K562 (cell line): ENCODE measurements at regions not wholly inside any gene's neighbourhood (a gene's known extent, or its start where the extent isn't known, plus 50 kb on each side); places are given as distances from the start of the nearest gene placed in this dataset.

Experiments used
- ATAC-seq: fragments of 200-7000 bp; cut with Tn5 transposase; 3 replicates; pipeline ENCODE4 v1.9.1; 2020; ENCODE audit warnings: moderate library complexity
- BruUV-seq: library from RNA; stranded (reverse); fragments of 400-500 nt; replicated peaks from 2 replicates; lab custom pipeline; 2021; lab: Mats Ljungman, UMichigan
- CTCF ChIA-PET: fragments of 300-600 bp; formaldehyde crosslinking; extraction: SDS; loops from one replicate; lab custom pipeline; 2021; ENCODE audit warnings: low intra/inter-chr PET ratio; lab: Yijun Ruan, JAX
- POLR2A ChIA-PET: fragments of 300-600, 350-650 bp; sonication (Branson Sonifier 250); formaldehyde crosslinking; extraction: SDS; loops from one replicate; lab custom pipeline; 2021; ENCODE audit warnings: antibody characterized with exemption, inconsistent platforms; lab: Yijun Ruan, JAX
- DNase-seq, 4 experiments: peaks; one replicate each; pipeline versions ENCODE4 v3.0.0 to v3.0.0-alpha.2; 2011 to 2018; ENCODE audit warnings: low spot score in 3 of 4, mixed read lengths in 3 of 4; ENCODE audit errors: extremely low read depth in 1 of 4
- FAIRE-seq: peaks from 2 replicates; lab custom pipeline; 2011; peaks lifted over from hg19 to GRCh38; lab: Jason Lieb, UNC
- H2AFZ ChIP-seq: 2 replicates; pipeline ENCODE4 v1.6.0; 2011; ENCODE audit warnings: low read depth, low read length, control low read depth, inconsistent platforms
- H3K27ac ChIP-seq: fragments of 200-600 bp; 3 replicates; pipeline ENCODE4 v1.8.0; 2011; ENCODE audit warnings: low read depth, mild to moderate bottlenecking, control low read depth, inconsistent platforms, low read length, moderate library complexity, mixed read lengths; ENCODE audit errors: extremely low read depth
- H3K27me3 ChIP-seq, 2 experiments: fragments of 300-600 bp in 1 of 2; 2 replicates in 1 of 2; 3 replicates in 1 of 2; pipeline versions ENCODE4 v1.6.0 to v1.8.0; 2011; ENCODE audit warnings: inconsistent platforms in 2 of 2, low read length in 2 of 2, mild to moderate bottlenecking in 1 of 2, mixed read lengths in 1 of 2, moderate library complexity in 1 of 2; ENCODE audit not compliant: control insufficient read depth in 2 of 2, insufficient read depth in 2 of 2
- H3K36me3 ChIP-seq: fragments of 300-600 bp; 3 replicates; pipeline ENCODE4 v1.8.0; 2011; ENCODE audit warnings: mild to moderate bottlenecking, low read length, inconsistent platforms; ENCODE audit not compliant: control insufficient read depth, insufficient read depth
- H3K4me1 ChIP-seq, 2 experiments: fragments of 200-600 bp in 1 of 2; replicated peaks in 1 of 2; 2 replicates in 1 of 2; 3 replicates in 1 of 2; pipeline versions ENCODE4 v1.5.1 to v1.8.0; 2011; ENCODE audit warnings: inconsistent platforms in 2 of 2, low read length in 2 of 2, mild to moderate bottlenecking in 1 of 2, mixed read lengths in 1 of 2, moderate library complexity in 1 of 2; ENCODE audit not compliant: control insufficient read depth in 2 of 2, insufficient read depth in 2 of 2
- H3K4me2 ChIP-seq: 2 replicates; pipeline ENCODE4 v1.6.1; 2011; ENCODE audit warnings: low read length, control low read depth, inconsistent platforms, mixed read lengths; ENCODE audit not compliant: insufficient read depth
- H3K4me3 ChIP-seq: fragments of 200-600 bp; sonication (generic), shearing (Covaris generic); 2 replicates; pipeline ENCODE4 v1.5.1; 2016; ENCODE audit warnings: control low read depth, inconsistent platforms
- H3K79me2 ChIP-seq: fragments of 200-600 bp; 3 replicates; pipeline ENCODE4 v1.8.0; 2011; ENCODE audit warnings: low read length, inconsistent platforms; ENCODE audit not compliant: control insufficient read depth, insufficient read depth
- H3K9ac ChIP-seq, 2 experiments: 2 replicates each; pipeline versions ENCODE4 v1.6.0 to v1.6.1; 2011; ENCODE audit warnings: low read depth in 2 of 2, low read length in 2 of 2, control low read depth in 1 of 2, inconsistent platforms in 1 of 2, mild to moderate bottlenecking in 1 of 2, mixed read lengths in 1 of 2; ENCODE audit not compliant: insufficient read depth in 1 of 2
- H3K9me1 ChIP-seq: one replicate; pipeline ENCODE4 v1.6.0; 2011; ENCODE audit warnings: inconsistent platforms, mild to moderate bottlenecking, low read length, moderate library complexity; ENCODE audit not compliant: control insufficient read depth, insufficient read depth
- H3K9me3 ChIP-seq: replicated peaks from 2 replicates; pipeline ENCODE4 v1.5.1; 2011; ENCODE audit warnings: low read depth, low read length, inconsistent platforms; ENCODE audit not compliant: control insufficient read depth, insufficient read depth
- H4K20me1 ChIP-seq: replicated peaks from 2 replicates; pipeline ENCODE4 v1.6.1; 2011; ENCODE audit warnings: low read length, inconsistent platforms, mixed read lengths; ENCODE audit not compliant: control insufficient read depth, insufficient read depth
- BRD4 ChIP-seq: fragments of 200-600 bp; sonication (generic); IDR thresholded peaks from 2 replicates; pipeline ENCODE4 v1.6.1; 2017; ENCODE audit warnings: inconsistent platforms
- CHD2 ChIP-seq: IDR thresholded peaks from 2 replicates; pipeline ENCODE4 v1.6.1; 2011; ENCODE audit warnings: low read depth, low read length
- ELF4 ChIP-seq: fragments of 450-650 bp; formaldehyde crosslinking; IDR thresholded peaks from 2 replicates; pipeline ENCODE4 v1.4.0; 2022; ENCODE audit warnings: missing genetic modification characterization
- FOXP1 ChIP-seq: sonication (generic); formaldehyde crosslinking; IDR thresholded peaks from 2 replicates; pipeline ENCODE4 v1.8.0; 2022; ENCODE audit warnings: mild to moderate bottlenecking, missing genetic modification reagents
- SREBF1 ChIP-seq: fragments of 150-350 bp; IDR thresholded peaks from 2 replicates; pipeline ENCODE4 v1.6.1; 2014; ENCODE audit warnings: antibody characterized with exemption, low read depth, low read length, borderline replicate concordance
- U2AF2 ChIP-seq: fragments of 200-400 bp; formaldehyde crosslinking; optimal IDR thresholded peaks from 2 replicates; pipeline ENCODE3; 2017; ENCODE audit warnings: low read depth, mild to moderate bottlenecking, low read length
- WGBS: fragments of 100-300 bp; shearing (Covaris generic); methylation state at CpG from one replicate; pipeline ENCODE4 v1.1.6; 2016; ENCODE audit warnings: low coverage, mixed read lengths; ENCODE audit not compliant: insufficient coverage; ENCODE audit errors: missing lambda C conversion rate; 5-methylcytosine and 5-hydroxymethylcytosine counted together
- in situ Hi-C: fragments of 300-500 bp; cut with MboI; formaldehyde crosslinking; loops from 4 replicates; pipeline ENCODE4 v1.15.0; 2018; ENCODE audit warnings: inconsistent platforms, mixed read lengths
- intact Hi-C: fragments of 100-400 bp; cut with micrococcal nuclease; formaldehyde crosslinking; loops from 2 replicates; pipeline ENCODE4 v1.14.2; 2022
- TF ChIP-seq, protein P1 (sequence below): fragments of 250-450 bp; sonication (Bioruptor Pico); IDR thresholded peaks from 2 replicates; pipeline ENCODE4 v1.4.0; 2020; ENCODE audit warnings: mild to moderate bottlenecking, moderate library complexity, borderline replicate concordance
- TF ChIP-seq, protein P2 (sequence below): fragments of 250-450 bp; sonication (Bioruptor Pico); IDR thresholded peaks from 2 replicates; pipeline ENCODE4 v1.5.1; 2021; ENCODE audit warnings: mild to moderate bottlenecking
- TF ChIP-seq, protein P3 (sequence below): fragments of 250-450 bp; sonication (Bioruptor Pico); IDR thresholded peaks from 2 replicates; pipeline ENCODE4 v1.5.0; 2021
- TF ChIP-seq, protein P4 (sequence below): fragments of 450-650 bp; IDR thresholded peaks from one replicate; pipeline ENCODE4 v1.6.1; 2018; ENCODE audit warnings: mild to moderate bottlenecking, moderate library complexity; ENCODE audit not compliant: partially characterized antibody
- TF ChIP-seq, protein P5 (sequence below): fragments of 250-450 bp; sonication (Bioruptor Pico); IDR thresholded peaks from 2 replicates; pipeline ENCODE4 v1.5.0; 2021; ENCODE audit warnings: mild to moderate bottlenecking, moderate library complexity

DNA sequence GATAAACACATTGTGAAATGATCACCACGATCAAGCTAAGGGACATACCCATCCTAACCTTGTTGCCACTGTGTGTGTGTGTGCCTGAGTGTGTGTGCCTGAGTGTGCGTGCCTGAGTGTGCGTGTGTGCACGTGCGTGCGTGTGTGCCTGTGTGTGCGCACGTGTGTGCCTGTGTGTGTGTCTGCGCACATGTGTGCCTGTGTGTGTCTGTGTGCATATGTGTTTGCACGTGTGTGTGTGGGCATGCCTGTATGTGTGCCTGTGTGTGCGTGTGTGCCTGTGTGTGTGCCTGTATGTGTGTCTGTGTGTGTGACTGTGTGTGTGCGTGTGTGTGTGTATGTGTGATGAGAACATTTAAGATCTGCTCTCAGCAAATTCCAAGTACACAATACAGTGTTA is 244.1 kb upstream of the DPP6 start (continued):
- no peak for TF ChIP-seq CHD2
- TF ChIP-seq, protein P1, sequence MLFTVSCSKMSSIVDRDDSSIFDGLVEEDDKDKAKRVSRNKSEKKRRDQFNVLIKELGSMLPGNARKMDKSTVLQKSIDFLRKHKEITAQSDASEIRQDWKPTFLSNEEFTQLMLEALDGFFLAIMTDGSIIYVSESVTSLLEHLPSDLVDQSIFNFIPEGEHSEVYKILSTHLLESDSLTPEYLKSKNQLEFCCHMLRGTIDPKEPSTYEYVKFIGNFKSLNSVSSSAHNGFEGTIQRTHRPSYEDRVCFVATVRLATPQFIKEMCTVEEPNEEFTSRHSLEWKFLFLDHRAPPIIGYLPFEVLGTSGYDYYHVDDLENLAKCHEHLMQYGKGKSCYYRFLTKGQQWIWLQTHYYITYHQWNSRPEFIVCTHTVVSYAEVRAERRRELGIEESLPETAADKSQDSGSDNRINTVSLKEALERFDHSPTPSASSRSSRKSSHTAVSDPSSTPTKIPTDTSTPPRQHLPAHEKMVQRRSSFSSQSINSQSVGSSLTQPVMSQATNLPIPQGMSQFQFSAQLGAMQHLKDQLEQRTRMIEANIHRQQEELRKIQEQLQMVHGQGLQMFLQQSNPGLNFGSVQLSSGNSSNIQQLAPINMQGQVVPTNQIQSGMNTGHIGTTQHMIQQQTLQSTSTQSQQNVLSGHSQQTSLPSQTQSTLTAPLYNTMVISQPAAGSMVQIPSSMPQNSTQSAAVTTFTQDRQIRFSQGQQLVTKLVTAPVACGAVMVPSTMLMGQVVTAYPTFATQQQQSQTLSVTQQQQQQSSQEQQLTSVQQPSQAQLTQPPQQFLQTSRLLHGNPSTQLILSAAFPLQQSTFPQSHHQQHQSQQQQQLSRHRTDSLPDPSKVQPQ: no peak
- no peak for TF ChIP-seq ELF4
- no peak for TF ChIP-seq SREBF1

DNA sequence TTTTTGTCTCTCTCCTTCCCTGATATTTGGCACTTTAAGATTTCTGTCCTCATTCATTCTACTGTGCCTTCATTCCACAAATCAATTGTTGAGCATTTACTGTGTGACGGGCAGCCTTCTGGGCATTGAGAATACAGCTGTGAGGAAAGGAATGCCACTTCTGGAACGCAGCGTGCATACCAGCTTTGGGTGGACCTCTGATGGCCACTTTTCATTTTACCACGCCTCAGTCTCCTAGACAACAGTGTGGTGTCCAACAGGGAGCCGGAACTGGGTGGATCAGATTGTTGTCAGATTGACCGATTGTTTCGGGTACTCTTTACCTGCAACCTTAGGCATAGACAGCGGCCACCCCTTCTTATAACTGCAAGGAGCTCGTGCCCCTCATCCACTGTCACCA is 222.7 kb upstream of the DPP6 start:
- CTCF ChIA-PET: no interaction called here
- Histone ChIP-seq H3K4me1 (no peaks in the 10 kb centered on the region), H2AFZ (no peak overlapping the region), H4K20me1 (no peaks in the 10 kb centered on the region), H3K9me3 (no peaks in the 10 kb centered on the region), H3K4me3 (no peak overlapping the region), H3K27ac (no peak overlapping the region), H3K9ac (no peak overlapping the region), H3K36me3 (no peaks in the 10 kb centered on the region), H3K27me3 (peaks cover 0 to 9% of the 10 kb centered on the region in 2 experiments; a peak in 2 of 5 replicates), H3K4me2 (no peak overlapping the region), H3K79me2 (no peaks in the 10 kb centered on the region), H3K9me1 (no peaks in the 10 kb centered on the region)
- DNase-seq (no peak), ATAC-seq (no peak), FAIRE-seq (no peak)
- no TSS peak for BruUV-seq
- POLR2A ChIA-PET: no interaction called here
- intact Hi-C loops (no loop called here), in situ Hi-C loops (no loop called here)
- 0% methylated on average over 9 of the region's 9 CpGs for WGBS
- TF ChIP-seq U2AF2 (no peak), BRD4 (no peak), FOXP1 (CRISPR knock-in tag) (no peak)
- TF ChIP-seq, protein P2, sequence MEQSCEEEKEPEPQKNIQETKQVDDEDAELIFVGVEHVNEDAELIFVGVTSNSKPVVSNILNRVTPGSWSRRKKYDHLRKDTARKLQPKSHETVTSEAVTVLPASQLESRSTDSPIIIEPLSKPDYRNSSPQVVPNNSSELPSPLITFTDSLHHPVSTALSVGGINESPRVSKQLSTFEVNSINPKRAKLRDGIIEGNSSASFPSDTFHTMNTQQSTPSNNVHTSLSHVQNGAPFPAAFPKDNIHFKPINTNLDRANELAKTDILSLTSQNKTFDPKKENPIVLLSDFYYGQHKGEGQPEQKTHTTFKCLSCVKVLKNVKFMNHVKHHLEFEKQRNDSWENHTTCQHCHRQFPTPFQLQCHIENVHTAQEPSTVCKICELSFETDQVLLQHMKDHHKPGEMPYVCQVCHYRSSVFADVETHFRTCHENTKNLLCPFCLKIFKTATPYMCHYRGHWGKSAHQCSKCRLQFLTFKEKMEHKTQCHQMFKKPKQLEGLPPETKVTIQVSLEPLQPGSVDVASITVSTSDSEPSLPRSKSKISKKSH (CRISPR knock-in tag): no peak
- TF ChIP-seq, protein P3, sequence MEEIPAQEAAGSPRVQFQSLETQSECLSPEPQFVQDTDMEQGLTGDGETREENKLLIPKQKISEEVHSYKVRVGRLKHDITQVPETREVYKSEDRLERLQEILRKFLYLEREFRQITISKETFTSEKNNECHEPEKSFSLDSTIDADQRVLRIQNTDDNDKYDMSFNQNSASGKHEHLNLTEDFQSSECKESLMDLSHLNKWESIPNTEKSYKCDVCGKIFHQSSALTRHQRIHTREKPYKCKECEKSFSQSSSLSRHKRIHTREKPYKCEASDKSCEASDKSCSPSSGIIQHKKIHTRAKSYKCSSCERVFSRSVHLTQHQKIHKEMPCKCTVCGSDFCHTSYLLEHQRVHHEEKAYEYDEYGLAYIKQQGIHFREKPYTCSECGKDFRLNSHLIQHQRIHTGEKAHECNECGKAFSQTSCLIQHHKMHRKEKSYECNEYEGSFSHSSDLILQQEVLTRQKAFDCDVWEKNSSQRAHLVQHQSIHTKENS (CRISPR knock-in tag): no peak
- TF ChIP-seq, protein P4, sequence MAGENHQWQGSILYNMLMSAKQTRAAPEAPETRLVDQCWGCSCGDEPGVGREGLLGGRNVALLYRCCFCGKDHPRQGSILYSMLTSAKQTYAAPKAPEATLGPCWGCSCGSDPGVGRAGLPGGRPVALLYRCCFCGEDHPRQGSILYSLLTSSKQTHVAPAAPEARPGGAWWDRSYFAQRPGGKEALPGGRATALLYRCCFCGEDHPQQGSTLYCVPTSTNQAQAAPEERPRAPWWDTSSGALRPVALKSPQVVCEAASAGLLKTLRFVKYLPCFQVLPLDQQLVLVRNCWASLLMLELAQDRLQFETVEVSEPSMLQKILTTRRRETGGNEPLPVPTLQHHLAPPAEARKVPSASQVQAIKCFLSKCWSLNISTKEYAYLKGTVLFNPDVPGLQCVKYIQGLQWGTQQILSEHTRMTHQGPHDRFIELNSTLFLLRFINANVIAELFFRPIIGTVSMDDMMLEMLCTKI: no peak
- TF ChIP-seq, protein P5, sequence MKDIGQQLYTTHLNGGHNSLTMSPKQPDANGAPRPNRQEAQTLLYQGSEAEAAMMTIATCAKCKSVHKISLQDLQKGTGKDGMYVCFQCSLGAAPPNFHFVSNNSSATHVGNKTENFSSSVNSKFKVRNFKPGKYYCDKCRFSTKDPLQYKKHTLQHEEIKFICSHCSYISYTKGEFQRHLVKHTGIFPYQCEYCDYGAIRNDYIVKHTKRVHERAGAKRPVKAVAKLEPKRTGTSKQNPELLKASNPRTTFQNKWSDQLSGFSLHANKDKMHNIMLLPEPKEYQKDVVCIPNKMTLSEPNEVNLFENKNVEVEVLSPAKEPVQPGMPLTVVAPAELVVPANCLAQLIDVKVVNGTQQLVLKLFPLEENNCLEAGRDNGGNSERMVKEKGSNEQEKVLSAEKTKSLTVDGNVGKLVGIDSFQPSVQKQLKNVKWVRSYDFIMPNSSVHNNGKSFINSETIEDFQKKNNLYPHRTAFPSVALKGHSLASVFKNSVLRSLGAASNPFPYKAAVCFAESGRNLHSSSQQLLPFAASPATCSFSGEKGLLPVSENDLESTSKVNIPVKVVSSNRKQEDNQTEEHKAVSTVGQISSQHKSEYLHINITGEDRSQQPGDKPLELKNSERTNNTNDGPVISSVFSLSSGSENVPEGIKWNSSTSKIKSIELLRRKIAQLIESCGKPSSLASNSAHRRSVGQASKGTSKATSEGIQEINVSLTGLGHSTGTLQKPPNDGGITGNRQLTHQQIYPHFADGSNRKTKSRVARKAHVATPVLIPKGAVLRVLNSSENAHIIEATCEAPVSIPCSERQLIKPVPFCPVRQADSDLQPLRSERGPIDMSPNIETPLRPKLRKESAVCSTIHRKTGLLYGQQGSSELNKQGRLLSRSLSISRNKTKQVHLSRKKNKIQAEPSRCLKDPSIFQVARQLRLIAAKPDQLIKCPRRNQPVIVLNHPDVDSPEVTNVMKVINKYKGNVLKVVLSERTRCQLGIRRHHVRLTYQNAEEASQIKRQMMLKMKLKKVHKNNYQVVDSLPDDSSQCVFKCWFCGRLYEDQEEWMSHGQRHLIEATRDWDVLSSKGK (CRISPR knock-in tag): no peak
